SK-N-SH (cell line): ENCODE measurements at regions not wholly inside any gene's neighbourhood (a gene's known extent, or its start where the extent isn't known, plus 50 kb on each side); places are given as distances from the start of the nearest gene placed in this dataset.
"Not testable (repeated sequence)": the region's sequence is repeated elsewhere in the genome, so short reads cannot be mapped to it uniquely, and the experiment has no call there.

Experiments used
- CTCF ChIA-PET: fragments of 300-600, 350-600 bp; formaldehyde crosslinking; extraction: SDS; loops from one replicate; lab custom pipeline; 2021; lab: Yijun Ruan, JAX
- POLR2A ChIA-PET: fragments of 350-600 bp; sonication (Branson Sonifier 250); formaldehyde crosslinking; extraction: SDS; loops from one replicate; lab custom pipeline; 2020; ENCODE audit warnings: antibody characterized with exemption, inconsistent platforms; lab: Yijun Ruan, JAX
- DNase-seq: peaks from one replicate; pipeline ENCODE4 v3.0.0; 2012
- H2AFZ ChIP-seq: fragments of 200-600 bp; sonication (generic); 2 replicates; pipeline ENCODE4 v1.8.1; 2016; ENCODE audit warnings: antibody characterized with exemption, mild to moderate bottlenecking, low read depth
- H3F3A ChIP-seq: fragments of 200-600 bp; sonication (generic); replicated peaks from 2 replicates; pipeline ENCODE3; 2016; ENCODE audit warnings: antibody characterized with exemption, mild to moderate bottlenecking; ENCODE audit not compliant: insufficient read depth
- H3K27ac ChIP-seq, 2 experiments: fragments of 200-500 bp in 1 of 2; fragments of 200-600 bp in 1 of 2; sonication (Bioruptor generic) in 1 of 2; sonication (generic), shearing (Covaris generic) in 1 of 2; 2 replicates each; pipeline versions ENCODE4 v1.5.1 to v1.6.1; 2014 to 2016; ENCODE audit warnings: low read depth in 2 of 2, inconsistent platforms in 1 of 2, low read length in 1 of 2, mild to moderate bottlenecking in 1 of 2, mixed read lengths in 1 of 2
- H3K27me3 ChIP-seq: fragments of 200-600 bp; sonication (generic), shearing (Covaris generic); 2 replicates; pipeline ENCODE4 v1.6.1; 2016; ENCODE audit warnings: mixed run types; ENCODE audit not compliant: insufficient read depth
- H3K36me3 ChIP-seq, 2 experiments: fragments of 200-500 bp in 1 of 2; fragments of 200-600 bp in 1 of 2; sonication (Bioruptor generic) in 1 of 2; sonication (generic) in 1 of 2; replicated peaks in 1 of 2; 2 replicates each; pipeline versions ENCODE3 to v1.5.1; 2014 to 2016; ENCODE audit warnings: low read length in 1 of 2, mild to moderate bottlenecking in 1 of 2; ENCODE audit not compliant: insufficient read depth in 2 of 2, control insufficient read depth in 1 of 2
- H3K4me1 ChIP-seq, 2 experiments: fragments of 200-500 bp in 1 of 2; fragments of 200-600 bp in 1 of 2; sonication (Bioruptor generic) in 1 of 2; sonication (generic), shearing (Covaris generic) in 1 of 2; 2 replicates each; pipeline versions ENCODE4 v1.5.1 to v1.6.1; 2014 to 2016; ENCODE audit warnings: low read depth in 1 of 2, low read length in 1 of 2, mixed run types in 1 of 2; ENCODE audit not compliant: insufficient read depth in 2 of 2, control insufficient read depth in 1 of 2
- H3K4me2 ChIP-seq: fragments of 200-600 bp; sonication (generic), shearing (Covaris generic); 2 replicates; pipeline ENCODE4 v1.6.1; 2017; ENCODE audit warnings: mixed run types
- H3K4me3 ChIP-seq, 2 experiments: fragments of 200-500 bp in 1 of 2; fragments of 200-600 bp in 1 of 2; sonication (Bioruptor generic) in 1 of 2; sonication (generic), shearing (Covaris generic) in 1 of 2; 2 replicates each; pipeline versions ENCODE4 v1.5.1 to v1.8.1; 2014 to 2016; ENCODE audit warnings: low read depth in 2 of 2, inconsistent platforms in 1 of 2, low read length in 1 of 2, mild to moderate bottlenecking in 1 of 2, mixed read lengths in 1 of 2, moderate library complexity in 1 of 2
- H3K79me2 ChIP-seq: fragments of 200-600 bp; sonication (generic); 2 replicates; pipeline ENCODE4 v1.8.1; 2017; ENCODE audit warnings: mild to moderate bottlenecking; ENCODE audit not compliant: insufficient read depth
- H3K9ac ChIP-seq: fragments of 200-600 bp; sonication (generic); 2 replicates; pipeline ENCODE4 v1.6.1; 2017; ENCODE audit warnings: mixed run types
- H3K9me2 ChIP-seq: fragments of 200-600 bp; sonication (generic); 2 replicates; pipeline ENCODE4 v1.6.1; 2017; ENCODE audit warnings: mixed run types
- H3K9me3 ChIP-seq: fragments of 200-600 bp; sonication (generic); 2 replicates; pipeline ENCODE4 v1.6.1; 2017; ENCODE audit warnings: mixed run types, mild to moderate bottlenecking, moderate library complexity
- H4K20me1 ChIP-seq: fragments of 200-600 bp; sonication (generic); 2 replicates; pipeline ENCODE4 v1.6.1; 2017; ENCODE audit warnings: mild to moderate bottlenecking, mixed run types; ENCODE audit not compliant: insufficient read depth
- CHD2 ChIP-seq: fragments of 150-350 bp; IDR thresholded peaks from 2 replicates; pipeline ENCODE4 v1.6.1; 2018; ENCODE audit warnings: low read length; ENCODE audit not compliant: partially characterized antibody
- CTCF ChIP-seq: fragments of 200-600 bp; sonication (generic); IDR thresholded peaks from 2 replicates; pipeline ENCODE4 v1.6.1; 2017; ENCODE audit warnings: antibody characterized with exemption, mild to moderate bottlenecking, moderate library complexity
- FOXM1 ChIP-seq: IDR thresholded peaks from 2 replicates; pipeline ENCODE4 v1.4.0; 2012; ENCODE audit warnings: low read depth, mild to moderate bottlenecking
- NRF1 ChIP-seq: IDR thresholded peaks from 2 replicates; pipeline ENCODE4 v1.6.1; 2012; ENCODE audit warnings: low read depth, mild to moderate bottlenecking, low read length
- REST ChIP-seq: IDR thresholded peaks from 2 replicates; pipeline ENCODE4 v1.6.1; 2012; ENCODE audit warnings: mild to moderate bottlenecking, low read depth, low read length, moderate library complexity
- RFX5 ChIP-seq: IDR thresholded peaks from 2 replicates; pipeline ENCODE4 v1.6.1; 2012; ENCODE audit warnings: mild to moderate bottlenecking, improper control_type of control experiment, low read length
- TCF12 ChIP-seq: IDR thresholded peaks from 2 replicates; pipeline ENCODE4 v1.4.0; 2012
- USF2 ChIP-seq: fragments of 150-350 bp; IDR thresholded peaks from 2 replicates; pipeline ENCODE4 v1.6.1; 2017; ENCODE audit warnings: antibody characterized with exemption, low read length, low read depth, borderline replicate concordance
- WGBS: methylation state at CpG from one replicate; pipeline ENCODE4 v1.1.6; 2017; ENCODE audit warnings: low lambda C conversion rate; 5-methylcytosine and 5-hydroxymethylcytosine counted together
- small RNA-seq, 7 experiments: library from RNA; depleted of rRNA; stranded (forward); fragments of <200 nt; gene quantifications; one replicate each; pipeline ENCODE3, GENCODE V24; 2012

GRCh38 chr6:27531772-27532459 lies 59.0 kb upstream of the ZNF184 start (continued):
- TF ChIP-seq USF2 (no peak), NRF1 (no peak), REST (no peak)

- DNase-seq, H3K4me2 ChIP-seq, H3F3A ChIP-seq, H3K27ac ChIP-seq, H3K9ac ChIP-seq, H3K9me2 ChIP-seq, H3K36me3 ChIP-seq, POLR2A ChIA-PET, H3K4me1 ChIP-seq, H3K79me2 ChIP-seq, H3K9me3 ChIP-seq, H2AFZ ChIP-seq, H3K4me3 ChIP-seq, H4K20me1 ChIP-seq: not testable (repeated sequence)
- peaks cover 20% of the 10 kb centered on the region; the same call in 1 of the 2 replicates for H3K27me3 ChIP-seq
- 51% methylated on average over 12 of the region's 24 CpGs for WGBS
- CTCF ChIA-PET: interaction anchor here (0.6 to 2.3 kb wide), 2 partner anchors 11 to 1229 kb away, joined by 5 to 7 read pairs; no protein-coding TSS in a partner anchor
Observed at GRCh38 chr6:27529796-27530195, 56.9 kb upstream of the ZNF184 start.

- no peak overlapping the region for H3K27ac ChIP-seq
- no peaks in the 10 kb centered on the region for H3F3A ChIP-seq
- no peak overlapping the region for H3K4me2 ChIP-seq
- no peak overlapping the region for H3K9ac ChIP-seq
- H3K4me1 ChIP-seq: no peaks in the 10 kb centered on the region
- H2AFZ ChIP-seq: no peak overlapping the region
- no peak overlapping the region for H3K4me3 ChIP-seq
- H3K9me3 ChIP-seq: no peaks in the 10 kb centered on the region
- H3K36me3 ChIP-seq: no peaks in the 10 kb centered on the region
- CTCF ChIA-PET: interaction anchor here (0.7 kb wide), 1 partner anchor 402 kb away, joined by 3 read pairs; no protein-coding TSS in a partner anchor
- no peaks in the 10 kb centered on the region for H3K79me2 ChIP-seq
- no peak for TF ChIP-seq FOXM1
- no peak for TF ChIP-seq TCF12
- TF ChIP-seq CTCF: no peak
- no peak for TF ChIP-seq CHD2
- no peak for TF ChIP-seq RFX5
- TF ChIP-seq, all 33 proteins: peak for 0
- Histone ChIP-seq H3K9me2 (no peaks in the 10 kb centered on the region), H3K27me3 (peaks cover 12% of the 10 kb centered on the region; the same call in 1 of the 2 replicates), H4K20me1 (no peaks in the 10 kb centered on the region)
- POLR2A ChIA-PET: no interaction called here
- DNase-seq: no peak
Observed at GRCh38 chr6:27528714-27529113, 55.8 kb upstream of the ZNF184 start.

Small RNAs in the stretch of these regions (small RNA-seq; reads per million reads assigned to genes)
- gene AL031229.1: 0 reads per million in 7 experiments
- 0 to 11.3 (median 0) reads per million in 7 experiments for gene HIST1H4PS1
- gene RNU6-471P: 0 reads per million in 7 experiments
